ENCODE measurements at regions not wholly inside any gene's neighbourhood (a gene's known extent, or its start where the extent isn't known, plus 50 kb on each side); places are given as distances from the start of the nearest gene placed in this dataset.
"Not testable (repeated sequence)": the region's sequence is repeated elsewhere in the genome, so short reads cannot be mapped to it uniquely, and the experiment has no call there.

- DNase-seq (no peak), ATAC-seq (ENCODE audit: low read depth in 2 of 2) (no peak)
- peak overlapping the region in 1 of 6 donors; percentile 8 for H3K27ac Mint-ChIP-seq
- peaks cover 0 to 5% (median 0%) of the 10 kb centered on the region in 3 donors for H3K4me1 Mint-ChIP-seq
- H3K9me3 Mint-ChIP-seq = peaks cover 0 to 3% (median 0%) of the 10 kb centered on the region in 7 donors
- H3K4me3 Mint-ChIP-seq = no peak overlapping the region
- H3K36me3 Mint-ChIP-seq = no peaks in the 10 kb centered on the region
- peaks cover 9 to 19% (median 9%) of the 10 kb centered on the region in 3 donors for H3K27me3 Mint-ChIP-seq
Measured at GRCh38 chr12:91272461-91273063, 89.9 kb upstream of the DCN start.

DNA sequence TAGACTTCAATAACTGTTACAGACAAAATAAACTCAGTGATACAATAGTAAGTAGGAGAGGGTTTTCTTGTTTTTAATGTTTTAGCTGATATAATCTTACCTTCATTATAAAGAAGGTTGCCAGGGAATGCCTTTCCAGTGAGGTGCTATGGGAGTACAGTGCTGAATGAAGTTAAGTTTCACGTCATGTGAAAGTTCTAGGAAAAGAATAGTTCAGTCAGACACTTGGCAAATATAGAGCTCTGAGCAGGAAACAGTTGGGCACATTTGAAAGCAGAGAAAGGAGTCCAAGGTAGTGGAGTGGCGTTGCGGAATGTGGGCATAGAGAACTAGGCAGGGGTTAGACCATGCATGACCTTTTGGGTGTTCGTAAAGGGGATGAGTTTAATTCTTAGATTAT, 88.6 kb upstream of the DCN start:
- ATAC-seq (ENCODE audit: low read depth in 2 of 2) = no peak
- H3K27me3 Mint-ChIP-seq = peaks cover 9 to 11% (median 9%) of the 10 kb centered on the region in 3 donors
- H3K9me3 Mint-ChIP-seq = peaks cover 0 to 3% (median 0%) of the 10 kb centered on the region in 7 donors
- peaks cover 0 to 5% (median 0%) of the 10 kb centered on the region in 3 donors for H3K4me1 Mint-ChIP-seq
- no peak for DNase-seq
- no peaks in the 10 kb centered on the region for H3K36me3 Mint-ChIP-seq
- H3K27ac Mint-ChIP-seq = no peak overlapping the region
- no peak overlapping the region for H3K4me3 Mint-ChIP-seq

DNA sequence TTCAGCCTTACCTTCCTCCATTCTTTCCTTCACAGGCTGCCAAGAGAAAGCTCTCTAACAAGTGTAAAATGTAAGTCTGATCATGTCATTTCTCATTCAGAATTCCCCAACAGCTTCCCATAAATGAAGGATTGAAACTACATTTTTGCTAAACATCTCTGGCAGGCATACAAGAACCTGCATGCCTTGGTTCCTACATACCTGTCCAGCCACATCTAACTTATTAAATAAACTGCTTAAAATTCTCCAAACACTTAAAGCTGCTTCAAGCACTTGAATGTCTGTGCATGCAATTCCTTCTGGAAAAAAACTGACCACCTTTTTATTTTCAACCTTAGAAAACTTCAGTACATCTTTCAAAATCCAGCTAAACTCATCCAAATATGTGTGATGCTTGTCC, 84.4 kb upstream of the DCN start:
- no peak for ATAC-seq (ENCODE audit: low read depth in 2 of 2)
- DNase-seq = no peak
- peaks cover 0 to 5% (median 0%) of the 10 kb centered on the region in 3 donors for H3K4me1 Mint-ChIP-seq
- H3K27me3 Mint-ChIP-seq = peaks cover 9 to 11% (median 9%) of the 10 kb centered on the region in 3 donors
- H3K36me3 Mint-ChIP-seq = no peaks in the 10 kb centered on the region
- peaks cover 0 to 3% (median 0%) of the 10 kb centered on the region in 7 donors for H3K9me3 Mint-ChIP-seq
- no peak overlapping the region for H3K4me3 Mint-ChIP-seq
- H3K27ac Mint-ChIP-seq = no peak overlapping the region

- DNase-seq = no peak
- Mint-ChIP-seq H3K27ac (no peak overlapping the region), H3K36me3 (no peaks in the 10 kb centered on the region), H3K9me3 (peaks cover 0 to 6% (median 3%) of the 10 kb centered on the region in 7 donors), H3K27me3 (no peaks in the 10 kb centered on the region), H3K4me3 (no peak overlapping the region), H3K4me1 (peaks cover 0 to 4% (median 0%) of the 10 kb centered on the region in 3 donors)
- ATAC-seq (ENCODE audit: low read depth in 2 of 2) = no peak
Measured at GRCh38 chr12:91264178-91264577, 81.6 kb upstream of the DCN start.

- Mint-ChIP-seq H3K27me3 (peaks cover 0 to 5% (median 0%) of the 10 kb centered on the region in 3 donors), H3K9me3 (peaks cover 0 to 6% (median 3%) of the 10 kb centered on the region in 7 donors), H3K36me3 (no peaks in the 10 kb centered on the region), H3K4me3 (no peak overlapping the region), H3K27ac (no peak overlapping the region), H3K4me1 (no peaks in the 10 kb centered on the region)
- ATAC-seq (ENCODE audit: low read depth in 2 of 2) = no peak
- DNase-seq = no peak
Measured at GRCh38 chr12:91261820-91262676, 79.4 kb upstream of the DCN start.

DNA sequence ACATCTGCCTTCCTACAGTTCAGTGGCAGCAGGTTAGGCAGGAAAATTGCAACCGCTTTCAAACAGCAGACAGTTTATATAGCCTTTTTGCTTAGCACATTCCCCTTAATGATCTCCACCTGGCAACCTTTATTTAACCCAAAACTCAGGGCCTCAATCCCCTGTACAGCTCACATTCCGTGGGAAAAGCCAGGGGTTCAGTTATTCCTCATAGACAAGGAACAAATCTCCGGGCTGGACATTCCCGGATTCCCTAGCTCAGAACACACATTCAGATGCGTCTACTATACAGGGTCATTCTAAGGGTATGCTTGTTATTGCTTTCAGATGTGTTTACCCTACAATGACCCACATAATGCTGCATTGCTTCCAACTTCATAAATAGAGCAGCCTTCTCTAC, 73.8 kb upstream of the DCN start:
- peaks cover 0 to 6% (median 3%) of the 10 kb centered on the region in 7 donors for H3K9me3 Mint-ChIP-seq

GRCh38 chr12:91252341-91252740, 69.7 kb upstream of the DCN start:
- ATAC-seq (ENCODE audit: low read depth in 2 of 2) (no peak), DNase-seq (no peak)
- no peak overlapping the region for H3K4me3 Mint-ChIP-seq
- H3K27ac Mint-ChIP-seq = no peak overlapping the region
- no peaks in the 10 kb centered on the region for H3K36me3 Mint-ChIP-seq
- H3K9me3 Mint-ChIP-seq = peaks cover 0 to 5% (median 0%) of the 10 kb centered on the region in 7 donors
- H3K4me1 Mint-ChIP-seq = no peaks in the 10 kb centered on the region
- H3K27me3 Mint-ChIP-seq = peaks cover 0 to 17% (median 9%) of the 10 kb centered on the region in 3 donors

More for the DNA sequence above, 73.8 kb upstream of the DCN start:
- ATAC-seq (ENCODE audit: low read depth in 2 of 2) = no peak
- no peaks in the 10 kb centered on the region for H3K4me1 Mint-ChIP-seq
- H3K4me3 Mint-ChIP-seq = peak overlapping the region in 1 of 8 donors; percentile 31
- no peak for DNase-seq
- peaks cover 0 to 16% (median 9%) of the 10 kb centered on the region in 3 donors for H3K27me3 Mint-ChIP-seq
- no peaks in the 10 kb centered on the region for H3K36me3 Mint-ChIP-seq
- no peak overlapping the region for H3K27ac Mint-ChIP-seq

DNA sequence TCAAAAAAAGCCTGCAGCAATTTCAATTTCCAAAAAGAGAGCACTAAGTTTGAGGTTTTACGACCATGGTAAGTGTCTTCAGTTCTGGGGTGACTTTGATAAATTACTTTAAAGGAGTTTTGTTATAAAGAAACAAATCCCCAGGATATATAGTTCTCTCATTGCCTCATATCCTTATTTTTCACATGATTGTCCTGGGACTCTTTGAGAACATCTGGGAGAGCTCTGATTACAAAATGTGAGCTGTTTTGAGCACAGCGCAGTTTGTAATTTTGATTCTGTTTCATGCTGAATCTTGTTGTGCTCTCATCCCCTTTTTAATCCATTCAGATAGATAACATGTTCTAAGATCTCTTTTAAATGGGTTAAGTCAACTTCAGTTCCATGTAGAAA, 67.7 kb upstream of the DCN start:
- ATAC-seq (ENCODE audit: low read depth in 2 of 2) = no peak
- Mint-ChIP-seq H3K4me3 (no peak overlapping the region), H3K36me3 (no peaks in the 10 kb centered on the region), H3K9me3 (peaks cover 0 to 5% (median 0%) of the 10 kb centered on the region in 7 donors), H3K27me3 (peaks cover 0 to 6% (median 0%) of the 10 kb centered on the region in 3 donors), H3K27ac (no peak overlapping the region), H3K4me1 (no peaks in the 10 kb centered on the region)
- DNase-seq = no peak

- Mint-ChIP-seq H3K4me1 (no peaks in the 10 kb centered on the region), H3K4me3 (no peak overlapping the region), H3K27ac (no peak overlapping the region), H3K27me3 (peaks cover 0 to 6% (median 0%) of the 10 kb centered on the region in 3 donors), H3K36me3 (no peaks in the 10 kb centered on the region), H3K9me3 (peaks cover 0 to 7% (median under 1%) of the 10 kb centered on the region in 7 donors)
- DNase-seq (no peak), ATAC-seq (ENCODE audit: low read depth in 2 of 2) (no peak)
Measured at GRCh38 chr12:91249518-91250272, 67.1 kb upstream of the DCN start.

- Mint-ChIP-seq H3K4me1 (no peaks in the 10 kb centered on the region), H3K36me3 (no peaks in the 10 kb centered on the region), H3K27me3 (peaks cover 0 to 6% (median 0%) of the 10 kb centered on the region in 3 donors), H3K4me3 (no peak overlapping the region), H3K27ac (no peak overlapping the region), H3K9me3 (peaks cover 0 to 11% (median 3%) of the 10 kb centered on the region in 7 donors)
- ATAC-seq (ENCODE audit: low read depth in 2 of 2) (no peak), DNase-seq (no peak)
Measured at GRCh38 chr12:91249054-91249453, 66.4 kb upstream of the DCN start.

DNA sequence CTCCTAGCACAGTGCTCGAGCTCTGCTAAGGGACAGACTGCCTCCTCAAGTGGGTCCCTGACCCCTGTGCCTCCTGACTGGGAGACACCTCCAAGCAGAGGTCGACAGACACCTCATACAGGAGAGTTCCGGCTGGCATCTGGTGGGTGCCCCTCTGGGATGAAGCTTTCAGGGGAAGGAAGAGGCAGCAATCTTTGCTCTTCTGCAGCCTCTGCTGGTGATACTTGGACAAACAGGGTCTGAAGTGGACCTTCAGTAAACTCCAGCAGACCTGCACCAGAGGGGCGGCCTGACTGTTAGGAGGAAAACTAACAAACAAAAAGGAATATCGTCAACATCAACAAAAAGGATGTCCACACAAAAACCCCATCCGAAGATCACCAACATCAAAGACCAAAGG, 60.6 kb upstream of the DCN start:
- H3K36me3 Mint-ChIP-seq; H3K27me3 Mint-ChIP-seq; DNase-seq; H3K27ac Mint-ChIP-seq; H3K4me3 Mint-ChIP-seq; H3K4me1 Mint-ChIP-seq; ATAC-seq (ENCODE audit: low read depth in 2 of 2): not testable (repeated sequence)
- peaks cover 0 to 17% (median 4%) of the 10 kb centered on the region in 7 donors for H3K9me3 Mint-ChIP-seq

DNA sequence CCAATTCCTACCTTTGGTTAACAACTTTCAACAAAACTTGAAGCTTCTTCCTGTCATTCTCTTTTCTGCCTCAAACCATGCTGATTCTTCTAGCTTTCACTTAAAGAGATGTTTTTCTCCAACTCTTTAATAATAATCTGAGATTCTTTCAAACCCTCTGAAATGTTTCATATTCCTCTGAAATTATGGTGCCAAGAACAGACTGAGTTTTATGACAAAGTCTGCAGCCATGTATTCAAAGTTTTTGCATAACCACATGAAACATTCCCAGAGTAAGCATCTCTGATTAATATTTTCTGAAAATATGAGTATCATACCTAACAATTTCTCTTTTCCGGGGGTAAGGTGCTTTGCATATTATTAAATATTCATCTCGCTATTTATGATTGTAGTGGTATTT, 59.1 kb upstream of the DCN start:
- no peak for ATAC-seq (ENCODE audit: low read depth in 2 of 2)
- Mint-ChIP-seq H3K4me3 (no peak overlapping the region), H3K36me3 (no peaks in the 10 kb centered on the region), H3K4me1 (no peaks in the 10 kb centered on the region), H3K27me3 (no peaks in the 10 kb centered on the region), H3K27ac (no peak overlapping the region), H3K9me3 (peaks cover 0 to 20% (median 5%) of the 10 kb centered on the region in 7 donors)
- no peak for DNase-seq

- no peaks in the 10 kb centered on the region for H3K36me3 Mint-ChIP-seq
- H3K9me3 Mint-ChIP-seq = peaks cover 0 to 20% (median 5%) of the 10 kb centered on the region in 7 donors
- no peaks in the 10 kb centered on the region for H3K4me1 Mint-ChIP-seq
- ATAC-seq (ENCODE audit: low read depth in 2 of 2) = no peak
- no peak for DNase-seq
- no peaks in the 10 kb centered on the region for H3K27me3 Mint-ChIP-seq
- H3K4me3 Mint-ChIP-seq = no peak overlapping the region
- no peak overlapping the region for H3K27ac Mint-ChIP-seq
Measured at GRCh38 chr12:91240386-91241095, 57.9 kb upstream of the DCN start.
